H1 (cell line): ENCODE measurements at regions not wholly inside any gene's neighbourhood (a gene's known extent, or its start where the extent isn't known, plus 50 kb on each side); places are given as distances from the start of the nearest gene placed in this dataset.

Experiments
- CHD2 ChIP-seq: IDR thresholded peaks from 2 replicates; pipeline ENCODE4 v1.6.1; 2012; ENCODE audit warnings: low read length, improper control_type of control experiment
- PHF8 ChIP-seq: fragments of 200-600 bp; sonication (generic); conservative IDR thresholded peaks from 2 replicates; pipeline ENCODE4 v1.7.1; 2012; ENCODE audit warnings: low read depth, mild to moderate bottlenecking, inconsistent platforms, low read length, moderate library complexity
- SIRT6 ChIP-seq: IDR thresholded peaks from one replicate; pipeline ENCODE4 v1.7.1; 2012; ENCODE audit warnings: low read length, inconsistent platforms
- SP1 ChIP-seq: IDR thresholded peaks from 2 replicates; pipeline ENCODE4 v1.6.1; 2011; ENCODE audit warnings: low read depth, low read length
- SP2 ChIP-seq: IDR thresholded peaks from 2 replicates; pipeline ENCODE4 v1.6.1; 2012; ENCODE audit warnings: mild to moderate bottlenecking, low read length, inconsistent platforms
- TEAD4 ChIP-seq: IDR thresholded peaks from 2 replicates; pipeline ENCODE4 v1.6.1; 2012; ENCODE audit warnings: low read depth, low read length, inconsistent platforms, mixed read lengths

DNA sequence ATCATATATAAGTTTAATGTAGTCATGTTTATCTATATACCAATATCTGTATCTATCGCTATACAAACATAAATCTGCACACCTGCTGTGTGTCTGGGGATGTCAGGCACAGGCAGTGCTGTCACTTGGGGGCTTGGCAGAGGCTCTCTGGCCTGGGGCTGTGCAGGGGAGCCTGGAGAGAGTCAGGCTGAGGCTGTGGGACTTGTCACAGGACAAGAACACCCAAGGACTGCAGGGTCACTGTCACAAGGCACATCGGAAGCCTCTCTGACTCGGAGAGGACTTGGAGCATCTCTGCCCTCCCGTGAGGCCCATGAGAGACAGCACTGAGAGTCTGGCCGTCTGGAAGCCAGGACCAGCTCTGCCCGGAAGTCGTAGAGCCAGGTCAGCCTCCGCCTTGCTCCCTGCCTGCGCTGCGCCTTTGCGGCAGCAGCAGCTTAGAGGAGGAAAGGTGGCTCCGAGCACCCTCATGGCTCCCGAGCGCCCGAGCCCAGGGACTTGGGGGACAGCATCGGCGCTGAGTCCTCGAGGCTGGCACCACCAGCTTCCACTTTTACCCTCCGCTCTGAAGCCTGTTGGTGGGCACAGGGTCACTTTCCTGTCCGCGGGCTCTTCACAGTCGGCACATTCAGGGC is 280.3 kb downstream of the NDUFA10 start (continued):
- TF ChIP-seq PHF8, result no peak
- TF ChIP-seq CHD2, result no peak
- no peak for TF ChIP-seq TEAD4
- TF ChIP-seq SIRT6, result no peak
- no peak for TF ChIP-seq SP2
- no peak for TF ChIP-seq SP1
- TF ChIP-seq, all 59 proteins: peak for 0
